Adrenal gland (tissue), 5 donors: ENCODE measurements at regions not wholly inside any gene's neighbourhood (a gene's known extent, or its start where the extent isn't known, plus 50 kb on each side); places are given as distances from the start of the nearest gene placed in this dataset.
A peak's percentile ranks its signal among the peaks of the same experiment; 100 is the strongest.

Experiments
- CTCF ChIP-seq, 6 experiments: fragments of 450-650 bp in 4 of 6; fragments of 200-600 bp in 2 of 6; sonication (generic) in 1 of 6; IDR thresholded peaks; 1 replicate in 5 of 6; 2 replicates in 1 of 6; pipeline versions ENCODE4 v1.5.1 to v1.8.0; 2016 to 2021; ENCODE audit warnings: antibody characterized with exemption in 6 of 6, mild to moderate bottlenecking in 2 of 6, moderate library complexity in 1 of 6
- POLR2A ChIP-seq, 2 donors: fragments of 450-650 bp; IDR thresholded peaks; one replicate each; pipeline ENCODE4 v1.6.1; 2017; ENCODE audit warnings: antibody characterized with exemption in 2 of 2, mild to moderate bottlenecking in 2 of 2, moderate library complexity in 1 of 2
- donor health status: DM: no; HTN: no; CAD: no.

- TF ChIP-seq CTCF (IDR thresholded peaks at IDR 0.05) (peak; percentile 56 to 82 (median 68)), POLR2A (IDR thresholded peaks at IDR 0.05) (no peak)
These were observed 420.2 kb upstream of the CHST9 start for GRCh38 chr18:27605107-27605834.
